ENCODE measurements at regions not wholly inside any gene's neighbourhood (a gene's known extent, or its start where the extent isn't known, plus 50 kb on each side); places are given as distances from the start of the nearest gene placed in this dataset.

- no peak for TF ChIP-seq CTCF (IDR thresholded peaks at IDR 0.05)
- TF ChIP-seq ZFX (IDR thresholded peaks at IDR 0.05; ENCODE audit: borderline replicate concordance): no peak
These were observed 1258.1 kb upstream of the CDH6 start for GRCh38 chr5:29935371-29935770.
